Left lung (tissue), 4 donors: ENCODE measurements at regions not wholly inside any gene's neighbourhood (a gene's known extent, or its start where the extent isn't known, plus 50 kb on each side); places are given as distances from the start of the nearest gene placed in this dataset.
A peak's percentile ranks its signal among the peaks of the same experiment; 100 is the strongest.

ENCODE experiments used
- ATAC-seq: fragments of 200-7000 bp; cut with Tn5 transposase; one replicate; pipeline ENCODE4 v1.9.1; 2020; ENCODE audit warnings: moderate library complexity
- DNase-seq, 4 donors: peaks; one replicate each; pipeline ENCODE4 v3.0.0-alpha.2; 2013 to 2020
- H3K27ac ChIP-seq, 2 donors: fragments of 200-600 bp; sonication (generic) in 1 of 2; one replicate each; pipeline versions ENCODE4 v1.5.0 to v1.8.0; 2020 to 2021
- H3K27me3 ChIP-seq, 2 donors: fragments of 200-600 bp; sonication (generic) in 1 of 2; one replicate each; pipeline versions ENCODE4 v1.5.0 to v1.8.0; 2020 to 2021
- H3K36me3 ChIP-seq, 2 donors: fragments of 200-600 bp; sonication (generic) in 1 of 2; one replicate each; pipeline versions ENCODE4 v1.5.0 to v1.8.0; 2020 to 2021
- H3K4me1 ChIP-seq, 2 donors: fragments of 200-600 bp; one replicate each; pipeline ENCODE4 v1.8.0; 2021
- H3K4me3 ChIP-seq, 2 donors: fragments of 200-600 bp; sonication (generic) in 1 of 2; one replicate each; pipeline versions ENCODE4 v1.5.0 to v1.8.0; 2020 to 2021; ENCODE audit warnings: mild to moderate bottlenecking in 1 of 2
- H3K9me3 ChIP-seq, 2 donors: fragments of 200-600 bp; sonication (generic) in 1 of 2; one replicate each; pipeline versions ENCODE4 v1.5.0 to v1.8.0; 2020 to 2021
- intact Hi-C, 2 donors: fragments of 100-400 bp; cut with DNase I; formaldehyde crosslinking; loops; one replicate each; pipeline versions ENCODE4 v1.11.2 to v1.14.2; 2022
- TF ChIP-seq, protein P1 (sequence below), 2 donors: fragments of 200-600 bp; sonication (generic) in 1 of 2; IDR thresholded peaks; one replicate each; pipeline versions ENCODE4 v1.5.0 to v1.8.0; 2021; ENCODE audit warnings: antibody characterized with exemption in 2 of 2
- donor health status: DM: no; HTN: yes; CAD: no.
- donor health status: DM: no; HTN: no; CAD: no.

DNA sequence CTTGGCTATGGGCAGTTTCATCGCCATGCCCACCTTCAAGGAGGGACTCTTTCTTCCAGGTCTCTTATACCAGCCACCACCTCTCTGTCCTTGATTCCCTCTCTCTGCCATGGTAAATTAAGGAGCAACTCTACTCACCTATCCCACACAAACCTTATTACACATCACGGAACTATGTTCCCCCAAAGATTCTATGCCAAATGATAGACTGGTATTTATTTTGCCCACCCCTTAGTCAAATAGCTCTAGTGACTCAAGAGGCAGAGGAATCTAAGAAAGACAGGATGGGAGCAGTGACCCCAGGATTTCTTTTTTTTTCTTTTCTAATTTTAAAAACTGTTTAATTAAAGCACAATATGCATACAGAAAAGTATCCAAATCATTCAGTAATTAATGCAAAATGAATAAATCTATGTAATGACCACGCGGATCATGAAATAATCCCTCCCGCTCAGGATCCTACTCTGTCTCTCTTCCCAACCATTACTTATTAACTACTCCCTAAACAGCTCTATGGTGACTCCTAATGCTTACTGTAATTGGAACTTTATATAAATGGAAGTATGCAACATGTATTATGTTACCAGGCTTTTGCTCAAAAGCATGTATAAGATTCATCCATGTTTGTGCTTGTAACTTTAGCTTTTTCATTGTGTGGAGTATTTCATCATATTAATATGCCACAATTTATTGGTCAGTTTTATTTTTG, 410.8 kb upstream of the RASGRP1 start:
- DNase-seq (no peak), ATAC-seq (no peak)
- Histone ChIP-seq H3K9me3 (peaks cover 0 to 8% of the 10 kb centered on the region in 2 donors), H3K27me3 (no peaks in the 10 kb centered on the region), H3K27ac (no peak overlapping the region), H3K36me3 (no peaks in the 10 kb centered on the region), H3K4me3 (no peak overlapping the region), H3K4me1 (no peaks in the 10 kb centered on the region)
- TF ChIP-seq, protein P1, sequence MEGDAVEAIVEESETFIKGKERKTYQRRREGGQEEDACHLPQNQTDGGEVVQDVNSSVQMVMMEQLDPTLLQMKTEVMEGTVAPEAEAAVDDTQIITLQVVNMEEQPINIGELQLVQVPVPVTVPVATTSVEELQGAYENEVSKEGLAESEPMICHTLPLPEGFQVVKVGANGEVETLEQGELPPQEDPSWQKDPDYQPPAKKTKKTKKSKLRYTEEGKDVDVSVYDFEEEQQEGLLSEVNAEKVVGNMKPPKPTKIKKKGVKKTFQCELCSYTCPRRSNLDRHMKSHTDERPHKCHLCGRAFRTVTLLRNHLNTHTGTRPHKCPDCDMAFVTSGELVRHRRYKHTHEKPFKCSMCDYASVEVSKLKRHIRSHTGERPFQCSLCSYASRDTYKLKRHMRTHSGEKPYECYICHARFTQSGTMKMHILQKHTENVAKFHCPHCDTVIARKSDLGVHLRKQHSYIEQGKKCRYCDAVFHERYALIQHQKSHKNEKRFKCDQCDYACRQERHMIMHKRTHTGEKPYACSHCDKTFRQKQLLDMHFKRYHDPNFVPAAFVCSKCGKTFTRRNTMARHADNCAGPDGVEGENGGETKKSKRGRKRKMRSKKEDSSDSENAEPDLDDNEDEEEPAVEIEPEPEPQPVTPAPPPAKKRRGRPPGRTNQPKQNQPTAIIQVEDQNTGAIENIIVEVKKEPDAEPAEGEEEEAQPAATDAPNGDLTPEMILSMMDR (IDR thresholded peaks at IDR 0.05) = no peak
- intact Hi-C loops = no loop called here

DNA sequence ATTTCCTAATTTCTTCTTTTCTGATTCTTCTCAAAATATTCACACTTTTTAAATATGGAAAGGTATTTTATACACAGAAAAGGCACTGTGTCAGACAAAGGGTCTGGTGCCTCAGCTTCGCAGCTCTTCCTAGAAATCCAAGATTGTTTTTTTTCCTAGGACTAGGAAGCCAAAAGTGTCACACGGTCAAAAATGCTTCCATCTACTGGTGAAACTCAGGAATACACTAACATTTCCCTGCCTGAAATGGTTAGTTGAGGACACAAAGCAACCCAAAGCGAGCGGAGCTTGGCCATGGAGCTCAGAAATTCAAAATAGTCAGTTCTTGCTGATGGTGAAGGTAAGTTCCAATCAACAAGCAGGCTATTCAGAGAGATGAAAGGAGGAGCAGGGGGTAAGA, 426.5 kb upstream of the RASGRP1 start:
- TF ChIP-seq, protein P1 (IDR thresholded peaks at IDR 0.05) = peak; percentile 45 to 48
- no peaks in the 10 kb centered on the region for H3K36me3 ChIP-seq
- ATAC-seq = peak; percentile 75
- peaks cover 0 to 6% of the 10 kb centered on the region in 2 donors for H3K4me1 ChIP-seq
- no peak overlapping the region for H3K4me3 ChIP-seq
- peak in 1 of 4 donors; percentile 49 for DNase-seq
- H3K27ac ChIP-seq = peak overlapping the region in 1 of 2 donors; percentile 19
- H3K27me3 ChIP-seq = no peaks in the 10 kb centered on the region
- H3K9me3 ChIP-seq = no peaks in the 10 kb centered on the region
- intact Hi-C loops = loop anchor here in 1 of 2 donors (10.0 kb wide), 1 partner anchor 176 kb away; no protein-coding TSS in a partner anchor

DNA sequence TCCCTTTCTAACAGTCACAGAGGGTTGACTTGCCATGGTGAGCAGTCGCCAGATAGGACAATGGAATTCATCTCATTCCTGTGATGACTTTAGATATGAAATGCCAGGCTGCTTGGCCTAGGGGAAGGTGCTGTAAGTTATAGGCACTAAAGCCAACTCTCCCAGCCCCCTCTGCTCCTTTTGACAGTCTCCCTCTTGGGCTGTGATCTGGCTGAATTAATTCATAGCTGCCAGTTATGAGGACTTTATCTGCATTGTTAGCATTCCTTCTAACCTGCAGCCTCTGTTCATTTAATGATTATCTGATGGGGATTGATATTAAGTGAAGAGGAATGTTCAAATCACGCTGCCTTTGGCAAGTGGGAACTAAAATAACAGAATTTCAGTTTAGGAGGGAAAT, 427.1 kb upstream of the RASGRP1 start:
- Histone ChIP-seq H3K27ac (peak overlapping the region in 1 of 2 donors; percentile 19), H3K27me3 (no peaks in the 10 kb centered on the region), H3K4me1 (peaks cover 0 to 6% of the 10 kb centered on the region in 2 donors), H3K36me3 (no peaks in the 10 kb centered on the region), H3K9me3 (no peaks in the 10 kb centered on the region), H3K4me3 (no peak overlapping the region)
- TF ChIP-seq, protein P1 (IDR thresholded peaks at IDR 0.05) = no peak
- DNase-seq (no peak), ATAC-seq (no peak)
- intact Hi-C loops = loop anchor here in 1 of 2 donors (10.0 kb wide), 1 partner anchor 177 kb away; no protein-coding TSS in a partner anchor

DNA sequence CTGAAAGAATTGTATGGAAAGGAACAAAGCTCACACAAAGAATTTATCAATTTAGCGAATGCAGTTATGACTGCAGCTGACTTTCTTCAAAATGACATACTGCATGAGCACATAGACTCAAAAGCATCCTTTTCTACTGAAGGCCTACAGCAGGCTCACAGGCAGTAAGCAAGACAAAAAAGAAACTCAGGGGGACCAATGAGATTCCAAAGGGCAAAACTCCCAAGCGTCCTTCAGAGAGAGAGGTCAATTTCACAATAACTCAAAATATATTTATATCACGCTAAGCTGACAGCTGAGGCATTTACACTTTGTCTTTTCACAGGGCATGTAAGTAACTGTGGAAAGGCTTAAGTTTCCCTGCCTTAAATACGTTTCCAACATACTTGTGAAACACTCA, 427.9 kb upstream of the RASGRP1 start:
- Histone ChIP-seq H3K9me3 (no peaks in the 10 kb centered on the region), H3K27ac (peak overlapping the region in 1 of 2 donors; percentile 19), H3K36me3 (no peaks in the 10 kb centered on the region), H3K4me3 (no peak overlapping the region), H3K27me3 (no peaks in the 10 kb centered on the region), H3K4me1 (peaks cover 0 to 6% of the 10 kb centered on the region in 2 donors)
- peak in 1 of 4 donors; percentile 27 for DNase-seq
- TF ChIP-seq, protein P1 (IDR thresholded peaks at IDR 0.05) = no peak
- ATAC-seq = no peak
- intact Hi-C loops = loop anchor here in 1 of 2 donors (10.0 kb wide), 1 partner anchor 178 kb away; no protein-coding TSS in a partner anchor

DNA sequence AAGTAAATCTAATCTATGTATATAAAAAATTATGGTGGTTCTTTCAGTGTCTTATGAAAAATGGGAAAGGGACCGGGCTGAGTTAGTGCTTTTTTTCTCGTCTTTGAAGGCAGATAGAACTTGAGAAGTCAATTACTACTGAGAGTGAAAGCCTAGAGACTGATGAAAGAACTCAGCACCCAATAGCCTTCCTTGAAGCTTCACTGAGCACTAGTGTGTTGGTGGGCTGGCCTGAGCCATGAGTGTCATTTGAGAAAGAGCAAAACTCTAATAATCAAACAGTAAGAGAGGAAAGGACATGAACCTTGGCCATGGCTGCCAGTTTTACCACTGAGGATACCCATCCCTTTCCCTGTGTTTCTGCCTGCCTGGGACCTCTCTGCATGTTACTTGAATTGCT, 428.3 kb upstream of the RASGRP1 start:
- no peak for ATAC-seq
- intact Hi-C loops = loop anchor here in 1 of 2 donors (10.0 kb wide), 1 partner anchor 178 kb away; no protein-coding TSS in a partner anchor

More for the DNA sequence above, 428.3 kb upstream of the RASGRP1 start:
- no peaks in the 10 kb centered on the region for H3K36me3 ChIP-seq
- DNase-seq = no peak
- H3K4me1 ChIP-seq = peaks cover 0 to 6% of the 10 kb centered on the region in 2 donors
- H3K27me3 ChIP-seq = no peaks in the 10 kb centered on the region
- no peak overlapping the region for H3K27ac ChIP-seq
- H3K4me3 ChIP-seq = no peak overlapping the region
- TF ChIP-seq, protein P1 (IDR thresholded peaks at IDR 0.05) = no peak
- H3K9me3 ChIP-seq = no peaks in the 10 kb centered on the region
